WTC11 (cell line): ENCODE measurements at regions not wholly inside any gene's neighbourhood (a gene's known extent, or its start where the extent isn't known, plus 50 kb on each side); places are given as distances from the start of the nearest gene placed in this dataset.

Source experiments
- ATAC-seq: fragments of 200-7000 bp; cut with Tn5 transposase; 2 replicates; pipeline ENCODE4 v1.10.0; 2021; ENCODE audit warnings: mild to moderate bottlenecking, moderate library complexity
- CTCF ChIA-PET: fragments of 300-600 bp; sonication (Branson Sonifier 250); formaldehyde crosslinking; loops from one replicate; lab custom pipeline; 2021; ENCODE audit warnings: antibody characterized with exemption; lab: Charles Lee
- POLR2A ChIA-PET: fragments of 350-600 bp; sonication (Branson Sonifier 250); formaldehyde crosslinking; loops from one replicate; lab custom pipeline; 2021; ENCODE audit warnings: antibody characterized with exemption; lab: Charles Lee
- DNase-seq: peaks from one replicate; pipeline ENCODE4 v3.0.0; 2021; ENCODE audit warnings: low spot score
- H3K27ac Mint-ChIP-seq: 2 replicates; pipeline ENCODE4 v1.8.0; 2021; ENCODE audit warnings: mixed read lengths
- H3K27me3 Mint-ChIP-seq: 2 replicates; pipeline ENCODE4 v1.8.0; 2021; ENCODE audit warnings: low read depth, mild to moderate bottlenecking, moderate library complexity, mixed read lengths
- H3K36me3 Mint-ChIP-seq: 2 replicates; pipeline ENCODE4 v1.8.0; 2021; ENCODE audit warnings: mixed read lengths
- H3K4me1 Mint-ChIP-seq: 2 replicates; pipeline ENCODE4 v1.8.0; 2022; ENCODE audit warnings: mixed read lengths
- H3K4me3 Mint-ChIP-seq: 2 replicates; pipeline ENCODE4 v1.8.0; 2021; ENCODE audit warnings: mild to moderate bottlenecking, moderate library complexity, mixed read lengths
- H3K9me3 Mint-ChIP-seq: 2 replicates; pipeline ENCODE4 v1.8.0; 2021; ENCODE audit warnings: mixed read lengths
- CTCF ChIP-seq: fragments of 200-600 bp; IDR thresholded peaks from 2 replicates; pipeline ENCODE4 v1.8.0; 2022; ENCODE audit warnings: antibody characterized with exemption
- E2F1 ChIP-seq: sonication (generic); formaldehyde crosslinking; IDR thresholded peaks from 2 replicates; pipeline ENCODE4 v1.8.0; 2022; ENCODE audit warnings: mild to moderate bottlenecking, missing genetic modification reagents
- ETV6 ChIP-seq: sonication (generic); formaldehyde crosslinking; IDR thresholded peaks from 2 replicates; pipeline ENCODE4 v1.8.1; 2022; ENCODE audit warnings: mild to moderate bottlenecking, missing genetic modification reagents
- GABPB1 ChIP-seq: sonication (generic); formaldehyde crosslinking; IDR thresholded peaks from 2 replicates; pipeline ENCODE4 v1.8.1; 2023; ENCODE audit warnings: mild to moderate bottlenecking, missing genetic modification reagents
- HMGA2 ChIP-seq: fragments of 250-450 bp; sonication (Bioruptor Pico); IDR thresholded peaks from 2 replicates; pipeline ENCODE4 v1.4.0; 2021; ENCODE audit warnings: mild to moderate bottlenecking, moderate library complexity
- JUN ChIP-seq: sonication (generic); formaldehyde crosslinking; IDR thresholded peaks from 2 replicates; pipeline ENCODE4 v1.8.0; 2023; ENCODE audit warnings: mild to moderate bottlenecking, missing genetic modification reagents
- KAT7 ChIP-seq: sonication (generic); formaldehyde crosslinking; IDR thresholded peaks from 2 replicates; pipeline ENCODE4 v1.8.1; 2023; ENCODE audit warnings: missing genetic modification reagents, mild to moderate bottlenecking, borderline replicate concordance
- SOX15 ChIP-seq: fragments of 250-450 bp; sonication (Bioruptor Pico); IDR thresholded peaks from 2 replicates; pipeline ENCODE4 v1.9.0; 2021; ENCODE audit warnings: mild to moderate bottlenecking
- SP1 ChIP-seq: sonication (generic); formaldehyde crosslinking; conservative IDR thresholded peaks from 2 replicates; pipeline ENCODE4 v1.8.1; 2022; ENCODE audit warnings: missing genetic modification reagents
- STAT6 ChIP-seq: sonication (generic); formaldehyde crosslinking; conservative IDR thresholded peaks from 2 replicates; pipeline ENCODE4 v1.8.1; 2023; ENCODE audit warnings: mild to moderate bottlenecking, low read depth, missing genetic modification reagents, moderate library complexity
- TEAD1 ChIP-seq: sonication (generic); formaldehyde crosslinking; IDR thresholded peaks from 2 replicates; pipeline ENCODE4 v1.8.0; 2022; ENCODE audit warnings: mild to moderate bottlenecking, missing genetic modification reagents
- USF2 ChIP-seq: sonication (generic); formaldehyde crosslinking; IDR thresholded peaks from 2 replicates; pipeline ENCODE4 v1.8.1; 2023; ENCODE audit warnings: mild to moderate bottlenecking, missing genetic modification reagents, moderate library complexity
- ZBTB21 ChIP-seq: sonication (generic); formaldehyde crosslinking; IDR thresholded peaks from 2 replicates; pipeline ENCODE4 v1.8.1; 2023; ENCODE audit warnings: mild to moderate bottlenecking, missing genetic modification reagents, borderline replicate concordance
- ZBTB43 ChIP-seq: sonication (generic); formaldehyde crosslinking; IDR thresholded peaks from 2 replicates; pipeline ENCODE4 v1.8.1; 2023; ENCODE audit warnings: mild to moderate bottlenecking, missing genetic modification reagents
- ZNF121 ChIP-seq: sonication (generic); formaldehyde crosslinking; IDR thresholded peaks from 2 replicates; pipeline ENCODE4 v1.8.0; 2023; ENCODE audit warnings: missing genetic modification reagents
- ZNF263 ChIP-seq: sonication (generic); formaldehyde crosslinking; IDR thresholded peaks from 2 replicates; pipeline ENCODE4 v1.8.1; 2022; ENCODE audit warnings: low read depth, mild to moderate bottlenecking, moderate library complexity, missing genetic modification reagents
- ZNF423 ChIP-seq: fragments of 250-450 bp; sonication (Bioruptor Pico); IDR thresholded peaks from 2 replicates; pipeline ENCODE4 v2.1.2; 2022; ENCODE audit warnings: mild to moderate bottlenecking, moderate library complexity
- ZNF425 ChIP-seq: fragments of 250-450 bp; sonication (Bioruptor Pico); conservative IDR thresholded peaks from 2 replicates; pipeline ENCODE4 v1.9.0; 2021; ENCODE audit warnings: mild to moderate bottlenecking
- ZNF512 ChIP-seq: sonication (generic); formaldehyde crosslinking; IDR thresholded peaks from 2 replicates; pipeline ENCODE4 v1.8.1; 2022; ENCODE audit warnings: missing genetic modification reagents, borderline replicate concordance
- ZNF532 ChIP-seq: fragments of 250-450 bp; sonication (Bioruptor Pico); IDR thresholded peaks from 2 replicates; pipeline ENCODE4 v1.9.0; 2021; ENCODE audit warnings: mild to moderate bottlenecking, borderline replicate concordance

GRCh38 chr1:4219826-4220225 lies 319.8 kb upstream of the C1orf174 start:
- Mint-ChIP-seq H3K4me1 (no peaks in the 10 kb centered on the region), H3K9me3 (peaks cover 69% of the 10 kb centered on the region), H3K27me3 (peaks cover 6% of the 10 kb centered on the region), H3K36me3 (peaks cover 72% of the 10 kb centered on the region), H3K4me3 (no peak overlapping the region), H3K27ac (no peak overlapping the region)
- no peak for DNase-seq
- ChIA-PET POLR2A (no interaction called here), CTCF (no interaction called here)
- no peak for ATAC-seq
- no peak for TF ChIP-seq CTCF
- no peak for TF ChIP-seq ETV6 (CRISPR knock-in tag)
- no peak for TF ChIP-seq JUN (CRISPR knock-in tag)
- TF ChIP-seq ZNF425 (CRISPR knock-in tag): no peak
- no peak for TF ChIP-seq E2F1
- no peak for TF ChIP-seq STAT6
- no peak for TF ChIP-seq KAT7 (CRISPR knock-in tag)
- no peak for TF ChIP-seq ZBTB43 (CRISPR knock-in tag)
- no peak for TF ChIP-seq ZNF532 (CRISPR knock-in tag)
- no peak for TF ChIP-seq USF2 (CRISPR knock-in tag)
- no peak for TF ChIP-seq ZNF121 (CRISPR knock-in tag)
- TF ChIP-seq ZNF512: no peak
- no peak for TF ChIP-seq SP1 (CRISPR knock-in tag)
- no peak for TF ChIP-seq TEAD1 (CRISPR knock-in tag)
- TF ChIP-seq ZNF423: no peak
- TF ChIP-seq SOX15 (CRISPR knock-in tag): no peak
- no peak for TF ChIP-seq ZNF263 (CRISPR knock-in tag)
- no peak for TF ChIP-seq ZBTB21
- no peak for TF ChIP-seq GABPB1 (CRISPR knock-in tag)
- TF ChIP-seq HMGA2 (CRISPR knock-in tag): no peak
